Motor neuron (in vitro differentiated cells): ENCODE measurements at regions not wholly inside any gene's neighbourhood (a gene's known extent, or its start where the extent isn't known, plus 50 kb on each side); places are given as distances from the start of the nearest gene placed in this dataset.
"Not testable (repeated sequence)": the region's sequence is repeated elsewhere in the genome, so short reads cannot be mapped to it uniquely, and the experiment has no call there.

Experiments used
- ATAC-seq, 8 experiments: fragments of 200-7000 bp; cut with Tn5 transposase; replicated peaks in 6 of 8; 2 replicates each; pipeline ENCODE4 v1.8.0; 2021; ENCODE audit warnings: mild to moderate bottlenecking in 8 of 8, moderate library complexity in 8 of 8
- H3K27ac ChIP-seq, 2 donors: fragments of 250-450 bp; sonication (Bioruptor Pico); 2 replicates each; pipeline ENCODE4 v1.9.0; 2021; ENCODE audit warnings: antibody characterized with exemption in 2 of 2, mild to moderate bottlenecking in 2 of 2, moderate library complexity in 1 of 2
- H3K4me1 ChIP-seq, 2 donors: fragments of 250-450 bp; sonication (Bioruptor Pico); replicated peaks in 1 of 2; 2 replicates each; pipeline ENCODE4 v1.6.1; 2021; ENCODE audit warnings: antibody characterized with exemption in 2 of 2, mild to moderate bottlenecking in 2 of 2, moderate library complexity in 1 of 2
- H3K4me3 ChIP-seq, 5 donors: fragments of 250-450 bp; sonication (Bioruptor Pico); 2 replicates each; pipeline ENCODE4 v1.9.0; 2021; ENCODE audit warnings: antibody characterized with exemption in 5 of 5, mild to moderate bottlenecking in 5 of 5, moderate library complexity in 4 of 5
- WGBS, 10 experiments: fragments of 450-650 bp; shearing (Covaris generic); methylation state at CpG; one replicate each; pipeline ENCODE4 v1.0.0; 2022; 5-methylcytosine and 5-hydroxymethylcytosine counted together
- in situ Hi-C, 9 experiments: fragments of 400-800 bp; cut with MboI; loops; one replicate each; pipeline ENCODE4 v1.15.0; 2021; ENCODE audit warnings: low sequenced_read_pairs in 9 of 9, low pct_unique_long_range_greater_than_20kb in 2 of 9; ENCODE audit not compliant: unreplicated experiment in 9 of 9

GRCh38 chr1:217977943-217978342 is 307.1 kb upstream of the RRP15 start:
- H3K4me1 ChIP-seq, result no peaks in the 10 kb centered on the region
- no peak overlapping the region for H3K27ac ChIP-seq
- in situ Hi-C loops, result no loop called here
- ATAC-seq, result no peak
- H3K4me3 ChIP-seq, result no peak overlapping the region

DNA sequence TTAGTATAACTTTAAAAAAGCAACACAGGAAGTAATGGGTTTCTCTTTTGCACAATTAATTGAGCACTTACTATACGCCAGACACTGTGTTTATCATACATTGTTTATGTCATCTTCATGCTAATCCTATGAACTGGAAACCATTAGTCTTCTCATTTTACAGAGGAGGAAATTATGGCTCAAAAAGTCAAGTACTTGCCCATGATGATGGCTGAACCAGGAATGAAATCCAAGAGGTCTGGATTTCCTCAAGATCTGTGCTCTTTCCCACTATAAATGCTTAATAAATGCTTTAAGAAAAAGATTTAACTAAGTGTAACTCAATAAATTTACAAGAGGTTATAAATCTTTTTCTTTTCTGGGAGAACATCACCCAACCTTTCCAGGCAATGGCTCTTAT is 303.7 kb upstream of the RRP15 start:
- no peak for ATAC-seq
- H3K4me1 ChIP-seq, result no peaks in the 10 kb centered on the region
- 0 to 100% (median 92%) methylated on average over 1 of the region's 1 CpG; no CpG with 5 or more reads in 1 of the 10 experiments for WGBS, 10 experiments
- in situ Hi-C loops, result no loop called here
- H3K27ac ChIP-seq, result no peak overlapping the region
- no peak overlapping the region for H3K4me3 ChIP-seq

GRCh38 chr1:217982331-217983050 is 302.6 kb upstream of the RRP15 start:
- H3K4me1 ChIP-seq, result no peaks in the 10 kb centered on the region
- in situ Hi-C loops, result no loop called here
- ATAC-seq, result no peak
- 27 to 95% (median 81%) methylated on average over 1 to 19 of the region's 19 CpGs; no CpG with 5 or more reads in 1 of the 10 experiments for WGBS, 10 experiments
- no peak overlapping the region for H3K4me3 ChIP-seq
- no peak overlapping the region for H3K27ac ChIP-seq

DNA sequence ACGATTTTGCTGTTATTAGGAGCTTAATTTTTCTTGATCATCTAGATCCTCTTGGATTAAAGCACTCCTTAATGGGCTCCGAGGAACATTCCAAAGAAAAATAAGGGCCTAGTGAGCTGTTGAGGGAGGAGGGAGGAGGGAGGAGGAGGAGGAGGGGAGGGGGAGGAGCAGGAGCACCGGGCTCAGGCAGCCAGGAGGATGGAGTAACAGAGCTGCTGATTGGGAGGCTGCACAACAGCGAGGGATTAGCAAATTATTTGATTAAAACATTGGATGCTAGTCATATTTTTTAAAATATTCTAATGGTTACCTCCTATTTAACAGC is 302.1 kb upstream of the RRP15 start:
- Histone ChIP-seq H3K27ac (no peak overlapping the region), H3K4me1 (no peaks in the 10 kb centered on the region), H3K4me3 (no peak overlapping the region)
- no peak for ATAC-seq
- in situ Hi-C loops, result no loop called here
- 0 to 86% (median 63%) methylated on average over 1 to 2 of the region's 4 CpGs; no CpG with 5 or more reads in 3 of the 10 experiments for WGBS, 10 experiments

DNA sequence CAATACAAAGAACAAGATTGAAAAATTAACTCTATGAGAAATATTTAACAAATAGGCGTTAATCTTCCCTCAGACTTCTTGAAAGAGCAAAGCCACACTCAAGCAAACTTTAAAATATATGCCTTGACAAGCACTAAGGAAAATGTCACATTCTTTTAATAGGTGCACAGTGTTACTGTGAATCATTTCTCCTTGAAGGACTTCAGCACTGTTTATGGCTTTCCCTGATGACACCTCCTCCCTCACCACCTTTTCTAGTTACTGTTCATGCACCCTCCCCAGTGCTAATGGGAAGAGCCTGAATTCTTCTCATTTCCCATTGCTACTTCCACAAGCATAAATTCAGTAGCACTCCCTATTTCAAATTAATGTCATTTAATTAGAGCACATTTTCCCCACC is 299.5 kb upstream of the RRP15 start:
- 0 to 100% (median 93%) methylated on average over 1 of the region's 1 CpG; no CpG with 5 or more reads in 1 of the 10 experiments for WGBS, 10 experiments
- peaks cover 12 to 13% of the 10 kb centered on the region in 2 donors for H3K4me1 ChIP-seq
- H3K4me3 ChIP-seq, result no peak overlapping the region
- ATAC-seq, result peak in 1 of 8 experiments; percentile 36
- in situ Hi-C loops, result no loop called here
- no peak overlapping the region for H3K27ac ChIP-seq

DNA sequence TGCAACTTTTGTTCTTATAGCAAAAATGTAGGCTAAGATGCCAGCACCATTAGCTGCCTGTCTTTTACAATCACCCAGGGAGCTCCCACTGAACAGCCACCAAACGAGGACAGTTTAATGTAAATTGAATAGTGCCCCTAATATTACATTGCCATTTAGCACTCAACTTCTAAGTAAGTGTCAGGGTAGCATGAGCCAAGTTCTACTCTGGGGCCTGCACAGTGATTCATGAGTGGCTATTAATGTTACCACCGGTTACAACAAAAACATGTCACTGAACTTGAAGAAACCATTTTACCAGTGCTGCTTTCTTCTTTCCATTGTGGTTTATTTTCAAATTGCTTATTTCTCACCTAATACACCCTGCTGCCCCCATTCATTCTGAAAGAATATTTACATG is 295.6 kb upstream of the RRP15 start:
- 0 to 67% (median 58%) methylated on average over 1 to 2 of the region's 2 CpGs; no CpG with 5 or more reads in 3 of the 10 experiments for WGBS, 10 experiments
- Histone ChIP-seq H3K4me1 (peaks cover 17 to 27% of the 10 kb centered on the region in 2 donors), H3K27ac (no peak overlapping the region), H3K4me3 (no peak overlapping the region)
- ATAC-seq, result peak in 5 of 8 experiments; percentile 28 to 88 (median 41)
- in situ Hi-C loops, result no loop called here

DNA sequence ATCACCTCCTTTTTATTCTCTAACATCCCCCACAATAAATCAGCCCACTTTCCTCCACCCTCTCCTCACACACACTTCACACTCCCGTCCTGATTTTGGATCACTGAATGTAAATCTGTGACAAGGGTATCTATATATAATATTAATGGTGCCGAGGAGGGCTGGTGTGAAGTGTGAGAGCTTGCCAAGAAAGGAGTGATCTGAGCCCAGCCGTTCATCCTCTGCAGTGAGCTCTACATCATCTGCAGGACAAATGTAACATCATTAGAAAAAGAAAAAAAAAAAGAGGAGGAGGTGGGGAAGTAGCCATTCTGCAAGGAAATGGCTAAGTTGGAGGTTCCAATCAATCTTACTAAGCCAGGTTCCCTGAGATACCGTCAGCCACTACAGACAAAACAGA is 291.7 kb upstream of the RRP15 start:
- ATAC-seq, result peak in 4 of 8 experiments; percentile 38 to 93 (median 88)
- whole genome bisulfite sequencing, 10 experiments, result 0 to 37% (median 19%) methylated on average over 1 to 4 of the region's 4 CpGs
- in situ Hi-C loops, result no loop called here
- Histone ChIP-seq H3K4me1 (peaks cover 17 to 27% of the 10 kb centered on the region in 2 donors), H3K27ac (no peak overlapping the region), H3K4me3 (no peak overlapping the region)

DNA sequence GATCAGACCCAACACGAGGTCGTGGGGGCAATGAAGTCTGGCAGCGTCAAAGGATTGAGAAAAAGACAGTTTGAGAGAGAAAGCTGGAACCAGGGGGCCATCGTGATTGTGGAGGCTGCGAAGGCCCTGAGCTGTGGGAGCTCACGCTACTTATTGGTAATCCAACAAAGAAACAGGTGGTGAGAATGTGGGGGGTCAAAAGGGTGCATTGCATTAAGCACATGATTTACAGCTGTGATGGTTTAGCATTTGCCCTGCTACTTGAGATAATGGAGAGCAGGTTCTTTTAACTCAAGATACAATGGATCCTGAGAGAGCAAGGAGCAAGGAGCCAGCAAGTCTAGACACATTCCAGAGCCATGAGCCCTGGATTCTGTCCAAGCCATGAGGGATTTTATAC is 276.8 kb upstream of the RRP15 start:
- ATAC-seq, H3K4me1 ChIP-seq, in situ Hi-C loops, H3K27ac ChIP-seq, H3K4me3 ChIP-seq: not testable (repeated sequence)
- WGBS, 10 experiments, result 0 to 53% (median 35%) methylated on average over 2 to 6 of the region's 6 CpGs; no CpG with 5 or more reads in 3 of the 10 experiments

- H3K27ac ChIP-seq, in situ Hi-C loops, ATAC-seq, H3K4me1 ChIP-seq, H3K4me3 ChIP-seq: not testable (repeated sequence)
- no CpG with 5 or more reads among the region's 8 CpGs for WGBS, 10 experiments
Observed at GRCh38 chr1:218015106-218015505, 270.0 kb upstream of the RRP15 start.

- H3K27ac ChIP-seq, result no peak overlapping the region
- peaks cover 3 to 8% of the 10 kb centered on the region in 2 donors for H3K4me1 ChIP-seq
- WGBS, 10 experiments, result 40 to 86% (median 67%) methylated on average over 1 to 2 of the region's 2 CpGs; no CpG with 5 or more reads in 1 of the 10 experiments
- no peak overlapping the region for H3K4me3 ChIP-seq
- peak in 3 of 8 experiments; percentile 50 to 61 (median 59) for ATAC-seq
- in situ Hi-C loops, result no loop called here
Observed at GRCh38 chr1:218024211-218024720, 260.8 kb upstream of the RRP15 start.

GRCh38 chr1:218025454-218025853 is 259.6 kb upstream of the RRP15 start:
- Histone ChIP-seq H3K27ac (no peak overlapping the region), H3K4me3 (no peak overlapping the region), H3K4me1 (peaks cover 3 to 8% of the 10 kb centered on the region in 2 donors)
- WGBS, 10 experiments, result 38 to 100% (median 100%) methylated on average over 1 to 2 of the region's 2 CpGs; no CpG with 5 or more reads in 2 of the 10 experiments
- in situ Hi-C loops, result no loop called here
- no peak for ATAC-seq

- Histone ChIP-seq H3K4me3 (no peak overlapping the region), H3K4me1 (peaks cover 13 to 15% of the 10 kb centered on the region in 2 donors), H3K27ac (no peak overlapping the region)
- WGBS, 10 experiments, result 13 to 100% (median 84%) methylated on average over 1 to 5 of the region's 5 CpGs
- in situ Hi-C loops, result no loop called here
- no peak for ATAC-seq
Observed at GRCh38 chr1:218027152-218027551, 257.9 kb upstream of the RRP15 start.

- ATAC-seq, result no peak
- Histone ChIP-seq H3K4me1 (peaks cover 17 to 32% of the 10 kb centered on the region in 2 donors), H3K27ac (no peak overlapping the region), H3K4me3 (no peak overlapping the region)
- in situ Hi-C loops, result no loop called here
Observed at GRCh38 chr1:218030846-218031245, 254.2 kb upstream of the RRP15 start.

DNA sequence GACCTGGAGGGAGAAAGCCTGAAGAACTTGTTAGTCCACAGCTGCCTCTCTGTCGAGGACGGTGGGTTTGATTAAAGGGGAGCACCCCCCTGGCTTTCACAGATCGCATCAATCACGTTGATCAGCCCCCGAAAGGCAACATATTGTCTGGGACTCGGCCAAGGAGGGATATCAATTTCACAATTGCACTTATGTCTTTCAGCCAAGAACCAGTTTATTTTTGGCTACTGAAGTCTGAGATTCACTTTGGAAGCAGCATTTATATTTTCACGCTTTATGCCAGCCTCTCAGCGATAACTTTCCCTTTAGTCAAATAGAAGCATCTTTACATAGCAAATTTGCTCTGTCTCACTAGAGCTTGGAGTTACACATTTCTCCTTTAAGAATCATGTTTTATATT is 253.2 kb upstream of the RRP15 start:
- peaks cover 17 to 32% of the 10 kb centered on the region in 2 donors for H3K4me1 ChIP-seq
- H3K4me3 ChIP-seq, result no peak overlapping the region
- WGBS, 10 experiments, result 0 to 42% (median 22%) methylated on average over 2 to 8 of the region's 8 CpGs
- H3K27ac ChIP-seq, result no peak overlapping the region
- in situ Hi-C loops, result no loop called here
- ATAC-seq, result peak in 1 of 8 experiments; percentile 39
